ENCODE measurements at regions not wholly inside any gene's neighbourhood (a gene's known extent, or its start where the extent isn't known, plus 50 kb on each side); places are given as distances from the start of the nearest gene placed in this dataset.
"Not testable (repeated sequence)": the region's sequence is repeated elsewhere in the genome, so short reads cannot be mapped to it uniquely, and the experiment has no call there.

GRCh38 chr18:78448591-78448990 lies 531.0 kb upstream of the SALL3 start:
- no peak for DNase-seq (ENCODE audit: low read depth in 3 of 3)

- no peak for DNase-seq (ENCODE audit: low read depth in 3 of 3)
Measured at GRCh38 chr18:78454221-78454620, 525.4 kb upstream of the SALL3 start.

- DNase-seq (ENCODE audit: low read depth in 3 of 3): no peak
Measured at GRCh38 chr18:78455386-78455785, 524.2 kb upstream of the SALL3 start.

GRCh38 chr18:78457011-78457410 lies 522.6 kb upstream of the SALL3 start:
- no peak for DNase-seq (ENCODE audit: low read depth in 3 of 3)

- no peak for DNase-seq (ENCODE audit: low read depth in 3 of 3)
Measured at GRCh38 chr18:78457731-78458130, 521.9 kb upstream of the SALL3 start.

GRCh38 chr18:78458356-78458755 lies 521.3 kb upstream of the SALL3 start:
- no peak for DNase-seq (ENCODE audit: low read depth in 3 of 3)

- DNase-seq (ENCODE audit: low read depth in 3 of 3): no peak
Measured at GRCh38 chr18:78459668-78460067, 520.0 kb upstream of the SALL3 start.

GRCh38 chr18:78460558-78460957 lies 519.1 kb upstream of the SALL3 start:
- no peak for DNase-seq (ENCODE audit: low read depth in 3 of 3)

GRCh38 chr18:78473563-78473962 lies 506.1 kb upstream of the SALL3 start:
- no peak for DNase-seq (ENCODE audit: low read depth in 3 of 3)

- DNase-seq (ENCODE audit: low read depth in 3 of 3): no peak
Measured at GRCh38 chr18:78477840-78478239, 501.8 kb upstream of the SALL3 start.

GRCh38 chr18:78479443-78479842 lies 500.2 kb upstream of the SALL3 start:
- DNase-seq (ENCODE audit: low read depth in 3 of 3): no peak

GRCh38 chr18:78480262-78481054 lies 499.2 kb upstream of the SALL3 start:
- no peak for DNase-seq (ENCODE audit: low read depth in 3 of 3)

GRCh38 chr18:78482378-78482777 lies 497.2 kb upstream of the SALL3 start:
- DNase-seq (ENCODE audit: low read depth in 3 of 3): no peak

- DNase-seq (ENCODE audit: low read depth in 3 of 3): no peak
Measured at GRCh38 chr18:78487649-78488048, 492.0 kb upstream of the SALL3 start.

GRCh38 chr18:78492064-78492812 lies 487.4 kb upstream of the SALL3 start:
- no peak for DNase-seq (ENCODE audit: low read depth in 3 of 3)

- DNase-seq (ENCODE audit: low read depth in 3 of 3): no peak
Measured at GRCh38 chr18:78492813-78493371, 486.7 kb upstream of the SALL3 start.

- not testable (repeated sequence) for DNase-seq (ENCODE audit: low read depth in 3 of 3)
Measured at GRCh38 chr18:78493490-78493889, 486.1 kb upstream of the SALL3 start.

- DNase-seq (ENCODE audit: low read depth in 3 of 3): no peak
Measured at GRCh38 chr18:78494204-78495085, 485.2 kb upstream of the SALL3 start.

GRCh38 chr18:78495550-78495949 lies 484.1 kb upstream of the SALL3 start:
- no peak for DNase-seq (ENCODE audit: low read depth in 3 of 3)

- no peak for DNase-seq (ENCODE audit: low read depth in 3 of 3)
Measured at GRCh38 chr18:78496079-78496478, 483.5 kb upstream of the SALL3 start.

- no peak for DNase-seq (ENCODE audit: low read depth in 3 of 3)
Measured at GRCh38 chr18:78497641-78498040, 482.0 kb upstream of the SALL3 start.

GRCh38 chr18:78499586-78499985 lies 480.0 kb upstream of the SALL3 start:
- DNase-seq (ENCODE audit: low read depth in 3 of 3): no peak

Data from stimulated activated CD4-positive, alpha-beta T cell treated with anti-CD3 and anti-CD28 coated beads, TNF-alpha, amount 100 ng/mL, for 24 hours (primary cell).